HEK293T (cell line): ENCODE measurements at regions not wholly inside any gene's neighbourhood (a gene's known extent, or its start where the extent isn't known, plus 50 kb on each side); places are given as distances from the start of the nearest gene placed in this dataset.

Experiments
- CTCF ChIA-PET: fragments of 350-600 bp; formaldehyde crosslinking; extraction: SDS; loops from one replicate; lab custom pipeline; 2021; ENCODE audit warnings: antibody characterized with exemption, inconsistent platforms; lab: Yijun Ruan, JAX
- POLR2A ChIA-PET: fragments of 350-600 bp; formaldehyde crosslinking; extraction: SDS; loops from one replicate; lab custom pipeline; 2020; ENCODE audit warnings: antibody characterized with exemption, inconsistent platforms; lab: Yijun Ruan, JAX
- DNase-seq: peaks from one replicate; pipeline ENCODE4 v3.0.0; 2012; ENCODE audit warnings: mixed read lengths; ENCODE audit errors: extremely low spot score
- ARNT ChIP-seq: fragments of 450-650 bp; IDR thresholded peaks from 2 replicates; pipeline ENCODE4 v1.6.1; 2017; ENCODE audit warnings: mild to moderate bottlenecking
- BHLHE40 ChIP-seq: fragments of 450-650 bp; IDR thresholded peaks from 2 replicates; pipeline ENCODE4 v1.6.1; 2016; ENCODE audit warnings: mild to moderate bottlenecking, moderate library complexity, borderline replicate concordance
- CTBP1 ChIP-seq: fragments of 450-650 bp; IDR thresholded peaks from 2 replicates; pipeline ENCODE4 v1.6.1; 2016; ENCODE audit warnings: borderline replicate concordance
- ELF4 ChIP-seq: fragments of 450-650 bp; IDR thresholded peaks from 2 replicates; pipeline ENCODE4 v1.6.1; 2017; ENCODE audit warnings: antibody characterized with exemption
- FOXA1 ChIP-seq: fragments of 450-650 bp; IDR thresholded peaks from 2 replicates; pipeline ENCODE4 v1.6.1; 2016; ENCODE audit warnings: mild to moderate bottlenecking
- FOXK2 ChIP-seq: fragments of 450-650 bp; IDR thresholded peaks from 2 replicates; pipeline ENCODE4 v1.6.1; 2016; ENCODE audit warnings: mild to moderate bottlenecking
- FOXM1 ChIP-seq: fragments of 450-650 bp; IDR thresholded peaks from 2 replicates; pipeline ENCODE4 v1.6.1; 2017; ENCODE audit warnings: mild to moderate bottlenecking, borderline replicate concordance
- HDGF ChIP-seq: fragments of 450-650 bp; IDR thresholded peaks from 2 replicates; pipeline ENCODE4 v1.6.1; 2017; ENCODE audit warnings: antibody characterized with exemption, borderline replicate concordance
- L3MBTL2 ChIP-seq: fragments of 450-650 bp; conservative IDR thresholded peaks from 2 replicates; pipeline ENCODE4 v1.6.1; 2016; ENCODE audit warnings: mild to moderate bottlenecking
- LEF1 ChIP-seq: fragments of 450-650 bp; IDR thresholded peaks from 2 replicates; pipeline ENCODE4 v1.6.1; 2017; ENCODE audit warnings: mild to moderate bottlenecking, borderline replicate concordance
- NFRKB ChIP-seq: fragments of 450-650 bp; IDR thresholded peaks from 2 replicates; pipeline ENCODE4 v1.6.1; 2016; ENCODE audit warnings: mild to moderate bottlenecking, moderate library complexity
- SP1 ChIP-seq: fragments of 450-650 bp; IDR thresholded peaks from 2 replicates; pipeline ENCODE4 v1.6.1; 2017
- SUZ12 ChIP-seq: fragments of 450-650 bp; IDR thresholded peaks from 2 replicates; pipeline ENCODE4 v1.6.1; 2016; ENCODE audit warnings: mild to moderate bottlenecking
- TARDBP ChIP-seq: fragments of 450-650 bp; IDR thresholded peaks from 2 replicates; pipeline ENCODE4 v1.6.1; 2016
- ZNF384 ChIP-seq: fragments of 450-650 bp; IDR thresholded peaks from 2 replicates; pipeline ENCODE4 v1.6.1; 2016
- TF ChIP-seq, protein P1 (sequence below): fragments of 450-650 bp; IDR thresholded peaks from 2 replicates; pipeline ENCODE4 v1.6.1; 2016

DNA sequence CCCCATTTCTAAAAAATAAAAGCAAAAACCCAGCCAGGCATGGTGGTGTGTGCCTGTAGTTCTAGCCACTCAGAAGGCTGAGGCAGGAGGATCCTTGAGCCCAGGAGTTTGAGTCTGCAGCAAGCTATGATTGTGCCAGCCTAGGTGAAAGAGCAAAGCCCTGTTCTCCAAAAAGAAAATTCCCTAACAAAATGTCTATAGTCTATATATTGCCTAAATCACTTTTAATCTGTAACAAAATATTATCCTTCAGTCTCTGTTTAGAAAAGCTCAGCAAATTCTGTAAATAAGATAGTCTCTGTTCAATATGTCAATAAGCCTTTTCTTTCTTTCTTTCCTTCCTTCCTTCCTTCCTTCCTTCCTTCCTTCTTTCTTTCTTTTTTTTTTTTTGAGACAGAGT is 75.8 kb upstream of the ZFP64 start:
- TF ChIP-seq TARDBP, result no peak
- TF ChIP-seq SP1, result no peak
- no peak for TF ChIP-seq CTBP1
- no peak for TF ChIP-seq ARNT
- no peak for DNase-seq
- ChIA-PET POLR2A (no interaction called here), CTCF (no interaction called here)

DNA sequence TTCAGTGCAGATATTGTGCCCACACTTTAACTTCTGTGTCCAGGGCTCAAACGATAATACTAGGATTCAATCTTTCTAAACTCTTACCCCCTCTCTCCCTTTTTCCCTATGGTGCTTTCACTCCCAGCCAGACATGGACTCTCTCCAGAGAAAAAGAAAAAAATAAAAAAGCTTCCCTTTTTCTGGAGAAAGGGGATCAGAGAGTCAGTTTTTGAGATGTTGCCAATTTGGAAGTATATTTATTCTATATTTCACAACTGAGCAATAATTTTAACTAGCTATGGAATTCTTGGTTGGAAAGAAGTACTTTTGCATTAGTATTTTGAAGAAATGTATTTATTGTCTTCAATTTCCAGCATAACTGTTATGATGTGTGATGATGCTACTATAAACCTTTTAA is 72.2 kb upstream of the ZFP64 start:
- CTCF ChIA-PET, result no interaction called here
- POLR2A ChIA-PET, result no interaction called here

DNA sequence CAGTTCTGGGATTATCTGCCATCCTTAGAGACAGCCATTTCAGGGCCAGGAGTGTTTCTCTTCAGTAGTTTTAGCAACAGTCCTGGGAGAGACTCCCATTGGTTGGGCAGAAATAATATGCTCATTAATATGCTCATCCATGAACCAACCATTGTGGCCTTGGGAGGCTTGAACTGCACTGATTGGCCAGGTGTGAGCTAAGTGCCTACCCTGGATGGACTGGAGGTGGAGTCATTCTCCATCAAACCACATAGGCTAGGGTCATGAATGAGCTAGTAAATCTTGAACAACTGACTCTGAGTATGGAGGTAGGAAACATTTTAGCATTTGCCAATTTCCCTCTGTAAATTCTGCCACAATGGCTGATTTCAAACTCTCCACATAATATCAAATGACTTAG is 70.2 kb upstream of the ZFP64 start:
- TF ChIP-seq LEF1, result no peak
- no peak for TF ChIP-seq ARNT
- no peak for TF ChIP-seq ELF4
- no peak for TF ChIP-seq NFRKB
- no peak for TF ChIP-seq CTBP1
- TF ChIP-seq FOXM1, result no peak
- no peak for TF ChIP-seq FOXK2
- TF ChIP-seq SUZ12, result no peak
- TF ChIP-seq, protein P1, sequence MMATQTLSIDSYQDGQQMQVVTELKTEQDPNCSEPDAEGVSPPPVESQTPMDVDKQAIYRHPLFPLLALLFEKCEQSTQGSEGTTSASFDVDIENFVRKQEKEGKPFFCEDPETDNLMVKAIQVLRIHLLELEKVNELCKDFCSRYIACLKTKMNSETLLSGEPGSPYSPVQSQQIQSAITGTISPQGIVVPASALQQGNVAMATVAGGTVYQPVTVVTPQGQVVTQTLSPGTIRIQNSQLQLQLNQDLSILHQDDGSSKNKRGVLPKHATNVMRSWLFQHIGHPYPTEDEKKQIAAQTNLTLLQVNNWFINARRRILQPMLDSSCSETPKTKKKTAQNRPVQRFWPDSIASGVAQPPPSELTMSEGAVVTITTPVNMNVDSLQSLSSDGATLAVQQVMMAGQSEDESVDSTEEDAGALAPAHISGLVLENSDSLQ, result no peak
- TF ChIP-seq TARDBP, result no peak
- TF ChIP-seq FOXA1, result no peak
- no peak for TF ChIP-seq L3MBTL2
- TF ChIP-seq SP1, result no peak
- TF ChIP-seq HDGF, result no peak
- no peak for TF ChIP-seq ZNF384
- TF ChIP-seq BHLHE40, result no peak
- ChIA-PET POLR2A (no interaction called here), CTCF (no interaction called here)
- DNase-seq, result no peak

More for the DNA sequence above, 72.2 kb upstream of the ZFP64 start:
- DNase-seq, result no peak
- TF ChIP-seq HDGF, result no peak
- TF ChIP-seq TARDBP, result no peak
- TF ChIP-seq ELF4, result no peak
- no peak for TF ChIP-seq ARNT
- no peak for TF ChIP-seq SUZ12
- TF ChIP-seq LEF1, result no peak
- no peak for TF ChIP-seq FOXK2
- TF ChIP-seq ZNF384, result no peak
- no peak for TF ChIP-seq SP1
- TF ChIP-seq CTBP1, result no peak
- no peak for TF ChIP-seq FOXM1

- TF ChIP-seq HDGF (no peak), ARNT (no peak), L3MBTL2 (no peak), ZNF384 (no peak), FOXM1 (no peak), CTBP1 (no peak)
- CTCF ChIA-PET, result no interaction called here
- DNase-seq, result no peak
- POLR2A ChIA-PET, result no interaction called here
Measured at GRCh38 chr20:52259295-52259694, 67.7 kb upstream of the ZFP64 start.

DNA sequence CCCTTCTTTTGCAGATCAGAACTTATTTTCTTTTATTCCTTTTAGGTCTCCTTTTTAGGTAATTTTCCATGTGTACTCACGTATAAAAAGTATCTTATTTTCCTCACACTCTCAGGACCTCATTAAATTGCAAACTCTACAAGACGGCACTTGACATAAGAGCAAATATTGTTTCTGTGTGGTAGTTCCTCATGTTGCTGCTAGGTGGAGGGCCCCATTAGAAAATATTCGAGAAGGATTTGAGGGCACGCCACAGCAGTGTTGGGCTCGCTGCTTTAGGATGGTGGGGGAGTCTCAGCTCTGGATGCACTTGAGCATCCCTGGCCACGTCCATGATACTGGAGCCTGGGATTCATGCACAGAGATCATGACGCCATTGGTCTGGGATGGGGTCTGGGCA is 64.9 kb upstream of the ZFP64 start:
- no peak for DNase-seq
- ChIA-PET POLR2A (interaction anchor here (1.1 kb wide), 1 partner anchor 66 kb away, joined by 3 read pairs; no protein-coding TSS in a partner anchor), CTCF (no interaction called here)
- TF ChIP-seq LEF1 (no peak), BHLHE40 (no peak), FOXM1 (no peak), FOXA1 (no peak), SP1 (no peak), L3MBTL2 (no peak), ARNT (no peak), CTBP1 (no peak), ELF4 (no peak), NFRKB (no peak), HDGF (no peak), TARDBP (no peak), ZNF384 (no peak), FOXK2 (no peak), SUZ12 (no peak)
- TF ChIP-seq, protein P1, result no peak

GRCh38 chr20:52252664-52253063 is 61.1 kb upstream of the ZFP64 start:
- DNase-seq, result no peak
- no peak for TF ChIP-seq L3MBTL2
- no peak for TF ChIP-seq ELF4
- no peak for TF ChIP-seq HDGF
- TF ChIP-seq, protein P1, result no peak
- no peak for TF ChIP-seq ARNT
- TF ChIP-seq FOXK2, result no peak
- TF ChIP-seq SP1, result no peak
- no peak for TF ChIP-seq FOXA1
- TF ChIP-seq ZNF384, result no peak
- no peak for TF ChIP-seq NFRKB
- no peak for TF ChIP-seq CTBP1
- TF ChIP-seq FOXM1, result no peak
- no peak for TF ChIP-seq SUZ12
- TF ChIP-seq TARDBP, result no peak
- no peak for TF ChIP-seq BHLHE40
- TF ChIP-seq LEF1, result no peak
- POLR2A ChIA-PET, result no interaction called here
- CTCF ChIA-PET, result no interaction called here
